Uterus (tissue), 2 donors: ENCODE measurements at regions not wholly inside any gene's neighbourhood (a gene's known extent, or its start where the extent isn't known, plus 50 kb on each side); places are given as distances from the start of the nearest gene placed in this dataset.

Experiments used
- POLR2A ChIP-seq, 2 donors: fragments of 450-650 bp; IDR thresholded peaks; one replicate each; pipeline ENCODE4 v1.6.1; 2016; ENCODE audit warnings: antibody characterized with exemption in 2 of 2, mild to moderate bottlenecking in 1 of 2, moderate library complexity in 1 of 2
- TF ChIP-seq, protein P1 (sequence below), 4 experiments: fragments of 200-600 bp in 2 of 4; fragments of 450-650 bp in 2 of 4; sonication (generic) in 2 of 4; IDR thresholded peaks; one replicate each; pipeline ENCODE4 v1.5.1; 2016 to 2019; ENCODE audit warnings: antibody characterized with exemption in 4 of 4, mild to moderate bottlenecking in 2 of 4, moderate library complexity in 1 of 4

DNA sequence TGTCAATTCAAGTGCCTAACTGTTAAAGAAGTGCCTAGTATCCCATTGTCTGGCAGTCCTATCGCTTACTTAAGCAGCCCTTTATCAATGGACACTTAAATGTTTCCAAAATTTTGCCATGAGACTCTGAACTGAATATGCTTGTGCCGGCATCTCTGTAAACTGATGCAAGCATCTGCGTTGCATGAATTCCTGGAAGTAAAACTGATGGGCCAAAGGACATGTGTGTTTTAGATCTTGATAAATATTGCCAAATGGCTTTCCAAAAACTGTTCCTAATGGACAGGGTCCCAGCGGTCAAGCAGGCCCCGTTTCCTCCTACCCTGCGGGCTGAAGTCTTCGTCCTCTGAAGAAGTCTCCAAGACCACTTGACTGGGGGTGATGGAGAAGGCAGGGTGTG lies 121.3 kb upstream of the ZNF516 start:
- TF ChIP-seq, protein P1, sequence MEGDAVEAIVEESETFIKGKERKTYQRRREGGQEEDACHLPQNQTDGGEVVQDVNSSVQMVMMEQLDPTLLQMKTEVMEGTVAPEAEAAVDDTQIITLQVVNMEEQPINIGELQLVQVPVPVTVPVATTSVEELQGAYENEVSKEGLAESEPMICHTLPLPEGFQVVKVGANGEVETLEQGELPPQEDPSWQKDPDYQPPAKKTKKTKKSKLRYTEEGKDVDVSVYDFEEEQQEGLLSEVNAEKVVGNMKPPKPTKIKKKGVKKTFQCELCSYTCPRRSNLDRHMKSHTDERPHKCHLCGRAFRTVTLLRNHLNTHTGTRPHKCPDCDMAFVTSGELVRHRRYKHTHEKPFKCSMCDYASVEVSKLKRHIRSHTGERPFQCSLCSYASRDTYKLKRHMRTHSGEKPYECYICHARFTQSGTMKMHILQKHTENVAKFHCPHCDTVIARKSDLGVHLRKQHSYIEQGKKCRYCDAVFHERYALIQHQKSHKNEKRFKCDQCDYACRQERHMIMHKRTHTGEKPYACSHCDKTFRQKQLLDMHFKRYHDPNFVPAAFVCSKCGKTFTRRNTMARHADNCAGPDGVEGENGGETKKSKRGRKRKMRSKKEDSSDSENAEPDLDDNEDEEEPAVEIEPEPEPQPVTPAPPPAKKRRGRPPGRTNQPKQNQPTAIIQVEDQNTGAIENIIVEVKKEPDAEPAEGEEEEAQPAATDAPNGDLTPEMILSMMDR (IDR thresholded peaks at IDR 0.05), result no peak
- no peak for TF ChIP-seq POLR2A (IDR thresholded peaks at IDR 0.05)
